ENCODE measurements at regions not wholly inside any gene's neighbourhood (a gene's known extent, or its start where the extent isn't known, plus 50 kb on each side); places are given as distances from the start of the nearest gene placed in this dataset.
"Not testable (repeated sequence)": the region's sequence is repeated elsewhere in the genome, so short reads cannot be mapped to it uniquely, and the experiment has no call there.

- H3K9me3 ChIP-seq (replicated peaks; ENCODE audit: control insufficient read depth, low read depth, low read length); H3K36me3 ChIP-seq (ENCODE audit: control insufficient read depth, insufficient read depth, low read length); H3K27ac ChIP-seq (ENCODE audit: low read length); H3K27me3 ChIP-seq (ENCODE audit: control insufficient read depth, insufficient read depth, low read length); DNase-seq; H3K4me3 ChIP-seq (ENCODE audit: low read length); H3K4me1 ChIP-seq (ENCODE audit: control insufficient read depth, insufficient read depth, low read length): not testable (repeated sequence)
- no CpG with 5 or more reads among the region's 1 CpG for WGBS (ENCODE audit: insufficient coverage)
Measured at GRCh38 chr9:106041920-106042319, 347.6 kb downstream of the TMEM38B start.

GRCh38 chr9:106051545-106051944 is 357.2 kb downstream of the TMEM38B start:
- Histone ChIP-seq H3K36me3 (ENCODE audit: control insufficient read depth, insufficient read depth, low read length) (no peaks in the 10 kb centered on the region), H3K27ac (ENCODE audit: low read length) (no peak overlapping the region), H3K27me3 (ENCODE audit: control insufficient read depth, insufficient read depth, low read length) (no peaks in the 10 kb centered on the region), H3K4me1 (ENCODE audit: control insufficient read depth, insufficient read depth, low read length) (peaks cover 4% of the 10 kb centered on the region), H3K4me3 (ENCODE audit: low read length) (no peak overlapping the region), H3K9me3 (replicated peaks; ENCODE audit: control insufficient read depth, low read depth, low read length) (peaks cover 6% of the 10 kb centered on the region)
- WGBS (ENCODE audit: insufficient coverage): 100% methylated on average over 1 of the region's 3 CpGs
- DNase-seq: no peak

GRCh38 chr9:106052166-106052565 is 357.8 kb downstream of the TMEM38B start:
- peaks cover 2% of the 10 kb centered on the region for H3K9me3 ChIP-seq (replicated peaks; ENCODE audit: control insufficient read depth, low read depth, low read length)
- no peaks in the 10 kb centered on the region for H3K27me3 ChIP-seq (ENCODE audit: control insufficient read depth, insufficient read depth, low read length)
- H3K4me3 ChIP-seq (ENCODE audit: low read length): no peak overlapping the region
- peaks cover 4% of the 10 kb centered on the region for H3K4me1 ChIP-seq (ENCODE audit: control insufficient read depth, insufficient read depth, low read length)
- WGBS (ENCODE audit: insufficient coverage): no CpG with 5 or more reads among the region's 2 CpGs
- no peak overlapping the region for H3K27ac ChIP-seq (ENCODE audit: low read length)
- DNase-seq: no peak
- no peaks in the 10 kb centered on the region for H3K36me3 ChIP-seq (ENCODE audit: control insufficient read depth, insufficient read depth, low read length)

- Histone ChIP-seq H3K4me1 (ENCODE audit: control insufficient read depth, insufficient read depth, low read length) (peaks cover 4% of the 10 kb centered on the region), H3K27ac (ENCODE audit: low read length) (no peak overlapping the region), H3K4me3 (ENCODE audit: low read length) (no peak overlapping the region), H3K36me3 (ENCODE audit: control insufficient read depth, insufficient read depth, low read length) (no peaks in the 10 kb centered on the region), H3K27me3 (ENCODE audit: control insufficient read depth, insufficient read depth, low read length) (no peaks in the 10 kb centered on the region), H3K9me3 (replicated peaks; ENCODE audit: control insufficient read depth, low read depth, low read length) (no peaks in the 10 kb centered on the region)
- WGBS (ENCODE audit: insufficient coverage): 56% methylated on average over 2 of the region's 2 CpGs
- DNase-seq: no peak
Measured at GRCh38 chr9:106052735-106053134, 358.4 kb downstream of the TMEM38B start.

GRCh38 chr9:106056328-106056727 is 362.0 kb downstream of the TMEM38B start:
- Histone ChIP-seq H3K4me3 (ENCODE audit: low read length) (no peak overlapping the region), H3K27ac (ENCODE audit: low read length) (no peak overlapping the region), H3K36me3 (ENCODE audit: control insufficient read depth, insufficient read depth, low read length) (no peaks in the 10 kb centered on the region), H3K27me3 (ENCODE audit: control insufficient read depth, insufficient read depth, low read length) (no peaks in the 10 kb centered on the region), H3K9me3 (replicated peaks; ENCODE audit: control insufficient read depth, low read depth, low read length) (no peaks in the 10 kb centered on the region), H3K4me1 (ENCODE audit: control insufficient read depth, insufficient read depth, low read length) (peaks cover 4% of the 10 kb centered on the region)
- no peak for DNase-seq

GRCh38 chr9:106058460-106058859 is 364.1 kb downstream of the TMEM38B start:
- WGBS (ENCODE audit: insufficient coverage): 98% methylated on average over 5 of the region's 8 CpGs
- Histone ChIP-seq H3K4me1 (ENCODE audit: control insufficient read depth, insufficient read depth, low read length) (no peaks in the 10 kb centered on the region), H3K36me3 (ENCODE audit: control insufficient read depth, insufficient read depth, low read length) (no peaks in the 10 kb centered on the region), H3K4me3 (ENCODE audit: low read length) (no peak overlapping the region), H3K27ac (ENCODE audit: low read length) (no peak overlapping the region), H3K27me3 (ENCODE audit: control insufficient read depth, insufficient read depth, low read length) (no peaks in the 10 kb centered on the region), H3K9me3 (replicated peaks; ENCODE audit: control insufficient read depth, low read depth, low read length) (no peaks in the 10 kb centered on the region)
- no peak for DNase-seq

GRCh38 chr9:106059886-106060285 is 365.5 kb downstream of the TMEM38B start:
- no peak for DNase-seq
- 80% methylated on average over 4 of the region's 8 CpGs for WGBS (ENCODE audit: insufficient coverage)
- Histone ChIP-seq H3K27me3 (ENCODE audit: control insufficient read depth, insufficient read depth, low read length) (no peaks in the 10 kb centered on the region), H3K36me3 (ENCODE audit: control insufficient read depth, insufficient read depth, low read length) (no peaks in the 10 kb centered on the region), H3K4me1 (ENCODE audit: control insufficient read depth, insufficient read depth, low read length) (no peaks in the 10 kb centered on the region), H3K4me3 (ENCODE audit: low read length) (no peak overlapping the region), H3K27ac (ENCODE audit: low read length) (no peak overlapping the region), H3K9me3 (replicated peaks; ENCODE audit: control insufficient read depth, low read depth, low read length) (no peaks in the 10 kb centered on the region)

- no peak for DNase-seq
- H3K27me3 ChIP-seq (ENCODE audit: control insufficient read depth, insufficient read depth, low read length): no peaks in the 10 kb centered on the region
- no peaks in the 10 kb centered on the region for H3K9me3 ChIP-seq (replicated peaks; ENCODE audit: control insufficient read depth, low read depth, low read length)
- H3K36me3 ChIP-seq (ENCODE audit: control insufficient read depth, insufficient read depth, low read length): no peaks in the 10 kb centered on the region
- no peaks in the 10 kb centered on the region for H3K4me1 ChIP-seq (ENCODE audit: control insufficient read depth, insufficient read depth, low read length)
- H3K4me3 ChIP-seq (ENCODE audit: low read length): no peak overlapping the region
- no peak overlapping the region for H3K27ac ChIP-seq (ENCODE audit: low read length)
Measured at GRCh38 chr9:106060885-106061284, 366.5 kb downstream of the TMEM38B start.

GRCh38 chr9:106062250-106062649 is 367.9 kb downstream of the TMEM38B start:
- no peaks in the 10 kb centered on the region for H3K9me3 ChIP-seq (replicated peaks; ENCODE audit: control insufficient read depth, low read depth, low read length)
- no peak overlapping the region for H3K27ac ChIP-seq (ENCODE audit: low read length)
- no peaks in the 10 kb centered on the region for H3K4me1 ChIP-seq (ENCODE audit: control insufficient read depth, insufficient read depth, low read length)
- DNase-seq: no peak
- H3K36me3 ChIP-seq (ENCODE audit: control insufficient read depth, insufficient read depth, low read length): no peaks in the 10 kb centered on the region
- no peak overlapping the region for H3K4me3 ChIP-seq (ENCODE audit: low read length)
- H3K27me3 ChIP-seq (ENCODE audit: control insufficient read depth, insufficient read depth, low read length): no peaks in the 10 kb centered on the region

- no peaks in the 10 kb centered on the region for H3K36me3 ChIP-seq (ENCODE audit: control insufficient read depth, insufficient read depth, low read length)
- WGBS (ENCODE audit: insufficient coverage): 80% methylated on average over 1 of the region's 3 CpGs
- no peak for DNase-seq
Measured at GRCh38 chr9:106065136-106065535, 370.8 kb downstream of the TMEM38B start.

GRCh38 chr9:106065579-106066214 is 371.4 kb downstream of the TMEM38B start:
- no peak for DNase-seq
- Histone ChIP-seq H3K27me3 (ENCODE audit: control insufficient read depth, insufficient read depth, low read length) (no peaks in the 10 kb centered on the region), H3K4me3 (ENCODE audit: low read length) (no peak overlapping the region), H3K27ac (ENCODE audit: low read length) (no peak overlapping the region), H3K9me3 (replicated peaks; ENCODE audit: control insufficient read depth, low read depth, low read length) (no peaks in the 10 kb centered on the region), H3K36me3 (ENCODE audit: control insufficient read depth, insufficient read depth, low read length) (no peaks in the 10 kb centered on the region), H3K4me1 (ENCODE audit: control insufficient read depth, insufficient read depth, low read length) (no peaks in the 10 kb centered on the region)
- no CpG with 5 or more reads among the region's 2 CpGs for WGBS (ENCODE audit: insufficient coverage)

More at GRCh38 chr9:106065136-106065535, 370.8 kb downstream of the TMEM38B start:
- no peaks in the 10 kb centered on the region for H3K4me1 ChIP-seq (ENCODE audit: control insufficient read depth, insufficient read depth, low read length)
- no peak overlapping the region for H3K4me3 ChIP-seq (ENCODE audit: low read length)
- H3K9me3 ChIP-seq (replicated peaks; ENCODE audit: control insufficient read depth, low read depth, low read length): no peaks in the 10 kb centered on the region
- H3K27ac ChIP-seq (ENCODE audit: low read length): no peak overlapping the region
- no peaks in the 10 kb centered on the region for H3K27me3 ChIP-seq (ENCODE audit: control insufficient read depth, insufficient read depth, low read length)

Measured in muscle of leg (tissue), 3 donors.